ENCODE measurements at regions not wholly inside any gene's neighbourhood (a gene's known extent, or its start where the extent isn't known, plus 50 kb on each side); places are given as distances from the start of the nearest gene placed in this dataset.

DNA sequence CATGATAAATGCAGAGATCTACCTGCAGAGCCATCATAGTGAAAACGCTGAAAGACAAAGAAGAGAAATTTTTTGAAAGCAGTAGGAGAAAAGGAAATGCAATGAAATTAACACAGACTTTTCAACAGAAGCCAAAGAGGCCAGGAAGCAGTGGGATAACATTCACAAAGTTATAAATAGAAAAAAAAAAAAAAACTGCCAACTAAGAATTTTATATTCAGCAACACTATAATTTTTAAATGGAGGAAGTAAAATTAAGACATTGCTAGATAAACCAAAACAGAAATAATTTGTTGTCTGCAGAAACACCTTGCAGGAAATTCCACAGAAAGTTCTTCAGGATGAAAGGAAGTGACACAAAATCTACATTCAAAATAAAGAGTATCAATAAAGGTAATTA, 591.5 kb upstream of the ID4 start:
- no peak for TF ChIP-seq YY1 (IDR thresholded peaks at IDR 0.05; ENCODE audit: insufficient read depth, insufficient read length)
- no peak for TF ChIP-seq SUZ12 (IDR thresholded peaks at IDR 0.05; ENCODE audit: extremely low read depth, insufficient read depth, insufficient read length)

Data from NT2/D1 (cell line).